GM18511 (cell line): ENCODE measurements at regions not wholly inside any gene's neighbourhood (a gene's known extent, or its start where the extent isn't known, plus 50 kb on each side); places are given as distances from the start of the nearest gene placed in this dataset.

Source experiments
- ATAC-seq: cut with Tn5 transposase; IDR thresholded peaks from one replicate; pipeline ENCODE4 v1.9.1; 2021; ENCODE audit warnings: mild to moderate bottlenecking, moderate library complexity; ENCODE audit not compliant: unreplicated experiment

- no peak for ATAC-seq
Measured at GRCh38 chr9:117488659-117489058, 73.8 kb upstream of the ASTN2 start.

DNA sequence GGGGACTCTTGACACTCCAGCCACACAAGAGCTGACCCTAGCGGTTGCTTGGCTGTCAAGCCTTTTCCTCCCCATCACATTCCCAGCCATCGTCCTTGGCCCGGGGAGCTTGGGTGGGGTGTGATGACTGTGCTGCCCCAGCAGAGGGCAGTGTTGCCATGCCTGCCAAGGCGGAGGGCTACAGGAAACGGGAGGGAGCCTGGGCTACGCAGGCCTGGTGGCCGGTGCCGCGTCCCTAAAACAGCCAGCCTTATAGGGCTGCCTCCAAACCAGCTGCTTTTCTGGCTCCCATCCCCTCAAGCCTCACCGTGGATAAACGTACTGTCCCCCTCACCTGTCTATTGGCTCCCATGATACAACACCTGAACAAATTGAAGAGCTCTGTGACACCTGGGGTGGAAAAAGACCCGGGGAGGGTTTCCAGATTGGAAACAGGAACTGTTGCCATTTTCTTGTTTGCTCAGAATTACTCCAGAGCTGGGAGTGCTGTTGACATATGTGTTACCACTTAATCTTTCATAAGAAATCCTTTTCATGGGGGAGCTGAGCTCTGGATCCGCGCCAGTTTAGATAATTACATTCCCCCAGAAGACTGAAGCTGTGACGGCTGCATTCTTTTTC is 72.8 kb upstream of the ASTN2 start:
- peak; percentile 99 for ATAC-seq

GRCh38 chr9:117486426-117486825 is 71.6 kb upstream of the ASTN2 start:
- no peak for ATAC-seq

- ATAC-seq, result no peak
Measured at GRCh38 chr9:117485176-117485575, 70.3 kb upstream of the ASTN2 start.

GRCh38 chr9:117480729-117481128 is 65.9 kb upstream of the ASTN2 start:
- ATAC-seq, result no peak

DNA sequence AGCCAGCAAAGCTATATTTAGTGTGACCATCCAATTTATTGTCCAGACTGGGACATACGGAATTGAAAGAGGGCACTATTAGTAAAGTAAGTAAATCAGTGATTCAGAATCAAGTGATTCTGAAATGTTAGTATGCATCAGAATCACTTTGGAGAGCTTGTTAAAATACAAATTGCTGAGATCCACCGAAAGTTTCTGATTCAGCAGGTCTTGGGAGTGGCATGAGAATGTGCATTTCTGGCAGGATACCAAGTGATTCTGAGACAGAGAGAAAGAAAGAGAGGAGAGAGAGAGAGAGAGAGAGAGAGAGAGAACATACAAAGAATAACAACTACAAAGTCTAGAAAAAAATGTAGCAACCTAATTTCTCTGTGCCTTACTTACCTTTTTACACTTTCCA is 65.4 kb upstream of the ASTN2 start:
- ATAC-seq, result no peak

DNA sequence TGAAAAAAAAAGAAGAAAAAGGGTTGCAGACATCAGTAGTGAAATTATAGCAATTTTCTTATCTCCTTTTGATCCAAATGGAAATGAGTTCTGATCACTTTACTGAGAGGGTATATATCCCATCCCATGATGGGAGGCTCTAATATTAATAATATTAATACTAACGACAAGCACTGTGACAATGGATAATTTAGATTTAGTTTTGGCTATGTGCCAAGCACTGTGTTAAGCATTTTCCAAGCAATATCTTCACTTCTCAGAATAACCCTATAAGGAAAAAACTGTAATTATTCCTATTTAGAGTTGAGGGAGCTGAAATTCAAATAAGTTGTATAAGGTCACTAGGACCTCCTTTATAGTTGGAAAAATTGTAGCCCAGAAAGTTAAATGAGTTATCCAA is 58.4 kb upstream of the ASTN2 start:
- no peak for ATAC-seq

DNA sequence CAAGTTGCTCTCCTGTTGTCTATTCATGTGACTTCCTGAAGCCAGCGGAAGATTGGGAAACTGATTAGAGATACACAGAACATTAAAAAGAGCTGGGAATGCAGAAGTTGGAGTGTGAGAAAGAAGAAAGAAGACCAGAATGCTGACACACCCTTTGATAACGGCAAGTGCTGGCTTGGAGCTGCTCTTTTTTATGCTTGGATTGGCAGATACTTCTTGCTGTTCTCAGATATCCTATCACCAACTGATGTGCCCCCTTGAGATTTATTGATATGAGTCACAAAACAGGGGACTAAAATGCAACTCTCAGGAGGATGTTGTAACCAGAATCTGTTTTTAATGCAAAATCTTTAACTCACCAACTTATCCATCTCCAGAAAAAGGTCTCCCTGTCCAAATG is 56.0 kb upstream of the ASTN2 start:
- ATAC-seq, result no peak

DNA sequence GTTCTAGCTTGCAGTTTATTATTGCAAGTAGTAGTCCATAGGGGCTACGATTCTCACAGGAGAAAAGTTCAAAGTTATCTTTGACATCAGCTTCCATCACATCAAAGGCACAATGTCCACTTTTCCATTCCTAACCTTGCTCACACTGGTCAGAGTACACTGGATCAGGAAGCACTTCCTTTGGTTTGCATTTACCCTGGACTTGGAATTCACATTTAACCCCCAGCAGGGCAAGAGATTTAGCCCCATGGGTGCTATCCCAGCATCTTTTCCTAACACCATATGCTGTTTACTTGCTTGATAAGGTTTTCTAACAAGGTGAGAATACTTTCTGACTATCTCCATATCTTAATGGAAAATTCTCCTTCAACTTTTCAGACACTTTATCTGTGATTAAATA is 55.6 kb upstream of the ASTN2 start:
- ATAC-seq, result no peak

GRCh38 chr9:117466111-117466510 is 51.3 kb upstream of the ASTN2 start:
- no peak for ATAC-seq

DNA sequence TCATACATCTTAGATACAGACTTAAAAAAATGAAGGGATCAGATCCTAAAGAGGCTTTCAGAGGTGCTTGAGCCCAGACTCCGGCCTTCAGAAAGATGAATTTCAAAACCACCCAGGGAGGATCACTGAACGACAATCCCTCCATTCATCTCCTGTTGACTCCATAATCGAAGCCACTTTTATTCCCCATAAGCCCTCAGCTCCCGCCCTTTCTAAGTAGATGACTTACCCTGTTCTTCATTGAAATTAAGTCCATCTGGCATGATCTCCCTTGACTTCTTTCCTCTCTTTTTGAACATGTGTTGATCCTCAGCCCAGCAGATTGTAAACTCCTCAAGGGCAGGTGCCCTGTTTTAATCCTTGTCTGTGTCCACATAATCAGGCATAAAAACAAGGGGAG is 50.8 kb upstream of the ASTN2 start:
- ATAC-seq, result no peak

DNA sequence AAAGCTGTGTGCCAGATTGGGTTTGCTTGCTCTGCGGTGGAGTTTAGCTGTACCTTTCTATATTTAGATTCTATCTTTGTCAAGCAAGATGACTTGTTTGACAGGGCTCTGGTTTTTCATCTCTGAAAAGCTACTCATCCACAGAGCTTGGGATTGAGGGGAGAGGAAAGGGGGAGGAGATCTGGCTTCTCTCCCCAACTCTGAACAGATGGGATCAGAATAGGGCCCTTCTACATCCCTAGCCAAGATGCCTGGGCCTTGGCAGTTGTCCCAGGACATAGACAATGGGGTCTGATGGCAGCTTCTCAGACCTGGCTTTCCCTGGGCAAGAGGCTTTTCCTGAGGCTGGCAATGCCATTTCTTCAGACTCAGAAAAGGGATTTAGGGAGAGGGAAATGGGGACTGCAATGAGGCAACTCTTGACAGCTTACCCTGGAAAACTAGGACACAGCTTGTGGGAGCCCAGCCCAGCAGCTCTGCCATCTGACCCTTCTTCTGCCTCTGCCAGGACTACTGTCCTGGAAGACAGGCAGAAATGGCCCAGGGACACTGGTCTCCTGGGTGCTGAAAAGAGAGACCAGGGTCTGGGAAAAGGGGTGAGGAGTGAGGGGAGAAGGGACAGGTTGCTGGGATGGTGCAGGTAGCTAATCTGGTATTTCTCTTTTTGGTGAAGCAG is 50.2 kb upstream of the ASTN2 start:
- ATAC-seq, result no peak
